CD4-positive, CD25-positive, alpha-beta regulatory T cell (primary cell): ENCODE measurements at regions not wholly inside any gene's neighbourhood (a gene's known extent, or its start where the extent isn't known, plus 50 kb on each side); places are given as distances from the start of the nearest gene placed in this dataset.
"Not testable (repeated sequence)": the region's sequence is repeated elsewhere in the genome, so short reads cannot be mapped to it uniquely, and the experiment has no call there.

Experiments
- ATAC-seq, 2 donors: fragments of 150-1000 bp; cut with Tn5 transposase; one replicate each; pipeline ENCODE4 v1.10.0; 2021; ENCODE audit warnings: low read depth in 2 of 2, moderate number of reproducible peaks in 2 of 2, moderate library complexity in 1 of 2
- DNase-seq, 3 donors: peaks; one replicate each; pipeline versions ENCODE4 v3.0.0 to v3.0.0-alpha.2; 2012 to 2022; ENCODE audit warnings: mixed read lengths in 1 of 3
- H3K27ac ChIP-seq: one replicate; pipeline ENCODE4 v1.7.0; 2013; ENCODE audit warnings: mild to moderate bottlenecking, low read length; ENCODE audit not compliant: insufficient read depth, poor library complexity, severe bottlenecking
- H3K27me3 ChIP-seq: one replicate; pipeline ENCODE4 v1.7.0; 2013; ENCODE audit warnings: low read length; ENCODE audit not compliant: control insufficient read depth, insufficient read depth
- H3K36me3 ChIP-seq: one replicate; pipeline ENCODE4 v1.7.0; 2013; ENCODE audit warnings: mild to moderate bottlenecking, low read length, moderate library complexity; ENCODE audit not compliant: control insufficient read depth, insufficient read depth
- H3K4me1 ChIP-seq: 2 replicates; pipeline ENCODE4 v1.7.0; 2013; ENCODE audit warnings: mild to moderate bottlenecking, low read length; ENCODE audit not compliant: insufficient read depth, control insufficient read depth, poor library complexity, severe bottlenecking
- H3K4me3 ChIP-seq: one replicate; pipeline ENCODE4 v1.7.0; 2013; ENCODE audit warnings: low read depth, mild to moderate bottlenecking, low read length, moderate library complexity
- H3K9me3 ChIP-seq, 2 experiments: 1 replicate in 1 of 2; 2 replicates in 1 of 2; pipeline ENCODE4 v1.7.0; 2013; ENCODE audit warnings: low read length in 2 of 2, mild to moderate bottlenecking in 1 of 2, moderate library complexity in 1 of 2; ENCODE audit not compliant: control insufficient read depth in 2 of 2
- H3K27ac Mint-ChIP-seq, 3 donors: one replicate each; pipeline ENCODE4 v1.8.0; 2020 to 2022; ENCODE audit warnings: mild to moderate bottlenecking in 3 of 3, mixed read lengths in 3 of 3, moderate library complexity in 2 of 3
- H3K27me3 Mint-ChIP-seq: one replicate; pipeline ENCODE4 v1.8.0; 2022; ENCODE audit warnings: mild to moderate bottlenecking, mixed read lengths
- H3K36me3 Mint-ChIP-seq: one replicate; pipeline ENCODE4 v1.8.0; 2020; ENCODE audit warnings: mixed read lengths
- H3K4me1 Mint-ChIP-seq, 4 donors: one replicate each; pipeline ENCODE4 v1.8.0; 2020 to 2022; ENCODE audit warnings: mixed read lengths in 4 of 4, mild to moderate bottlenecking in 1 of 4
- H3K4me3 Mint-ChIP-seq, 4 donors: one replicate each; pipeline ENCODE4 v1.8.0; 2020 to 2022; ENCODE audit warnings: mild to moderate bottlenecking in 4 of 4, mixed read lengths in 4 of 4, moderate library complexity in 3 of 4
- H3K9me3 Mint-ChIP-seq, 7 donors: one replicate each; pipeline ENCODE4 v1.8.0; 2020 to 2022; ENCODE audit warnings: mixed read lengths in 7 of 7, mild to moderate bottlenecking in 3 of 7, moderate library complexity in 2 of 7

GRCh38 chr4:38328989-38329729 lies 334.8 kb upstream of the KLF3 start:
- peaks cover 0 to 62% (median 22%) of the 10 kb centered on the region in 4 donors for H3K4me1 Mint-ChIP-seq
- Histone ChIP-seq H3K4me1 (peaks cover 16% of the 10 kb centered on the region), H3K4me3 (no peak overlapping the region), H3K9me3 (peaks cover 0 to 3% of the 10 kb centered on the region in 2 experiments), H3K36me3 (no peaks in the 10 kb centered on the region), H3K27me3 (no peaks in the 10 kb centered on the region), H3K27ac (no peak overlapping the region)
- H3K27ac Mint-ChIP-seq: peak overlapping the region; percentile 83 to 92 (median 87)
- peak overlapping the region in 3 of 4 donors; percentile 15 to 46 (median 31) for H3K4me3 Mint-ChIP-seq
- no peaks in the 10 kb centered on the region for H3K36me3 Mint-ChIP-seq
- ATAC-seq: peak; percentile 68 to 77
- peaks cover 0 to 2% (median 0%) of the 10 kb centered on the region in 7 donors for H3K9me3 Mint-ChIP-seq
- DNase-seq: peak in 2 of 3 donors; percentile 41 to 57
- H3K27me3 Mint-ChIP-seq: peaks cover 5% of the 10 kb centered on the region

GRCh38 chr4:38330321-38330720 lies 333.7 kb upstream of the KLF3 start:
- H3K4me3 ChIP-seq: no peak overlapping the region
- peaks cover 0 to 3% of the 10 kb centered on the region in 2 experiments for H3K9me3 ChIP-seq
- no peak for ATAC-seq
- DNase-seq: no peak
- H3K36me3 Mint-ChIP-seq: no peaks in the 10 kb centered on the region
- H3K27me3 Mint-ChIP-seq: peaks cover 9% of the 10 kb centered on the region
- no peaks in the 10 kb centered on the region for H3K27me3 ChIP-seq
- no peak overlapping the region for H3K27ac ChIP-seq
- peak overlapping the region in 1 of 3 donors; percentile 32 for H3K27ac Mint-ChIP-seq
- no peaks in the 10 kb centered on the region for H3K36me3 ChIP-seq
- H3K4me1 Mint-ChIP-seq: peaks cover 6 to 71% (median 32%) of the 10 kb centered on the region in 4 donors
- peaks cover 18% of the 10 kb centered on the region for H3K4me1 ChIP-seq
- no peak overlapping the region for H3K4me3 Mint-ChIP-seq
- H3K9me3 Mint-ChIP-seq: peaks cover 0 to 4% (median 0%) of the 10 kb centered on the region in 7 donors

GRCh38 chr4:38330936-38331335 lies 333.1 kb upstream of the KLF3 start:
- H3K27ac Mint-ChIP-seq: no peak overlapping the region
- H3K9me3 ChIP-seq: peaks cover 0 to 3% of the 10 kb centered on the region in 2 experiments
- ATAC-seq: no peak

GRCh38 chr4:38332699-38333098 lies 331.3 kb upstream of the KLF3 start:
- no peaks in the 10 kb centered on the region for H3K36me3 Mint-ChIP-seq
- H3K27me3 Mint-ChIP-seq: peaks cover 21% of the 10 kb centered on the region
- Histone ChIP-seq H3K36me3 (no peaks in the 10 kb centered on the region), H3K4me1 (peaks cover 18% of the 10 kb centered on the region), H3K4me3 (no peak overlapping the region), H3K27ac (no peak overlapping the region), H3K27me3 (no peaks in the 10 kb centered on the region), H3K9me3 (peaks cover 2% of the 10 kb centered on the region in 2 experiments)
- H3K27ac Mint-ChIP-seq: no peak overlapping the region
- ATAC-seq (no peak), DNase-seq (no peak)
- peaks cover 0 to 5% (median 2%) of the 10 kb centered on the region in 7 donors for H3K9me3 Mint-ChIP-seq
- H3K4me3 Mint-ChIP-seq: no peak overlapping the region
- peaks cover 8 to 53% (median 26%) of the 10 kb centered on the region in 4 donors for H3K4me1 Mint-ChIP-seq

More at GRCh38 chr4:38330936-38331335, 333.1 kb upstream of the KLF3 start:
- Mint-ChIP-seq H3K4me3 (no peak overlapping the region), H3K9me3 (peaks cover 0 to 2% (median 0%) of the 10 kb centered on the region in 7 donors), H3K4me1 (peaks cover 8 to 70% (median 32%) of the 10 kb centered on the region in 4 donors), H3K27me3 (peaks cover 10% of the 10 kb centered on the region), H3K36me3 (no peaks in the 10 kb centered on the region)
- H3K4me1 ChIP-seq: peaks cover 20% of the 10 kb centered on the region
- DNase-seq: no peak
- H3K27ac ChIP-seq: no peak overlapping the region
- H3K4me3 ChIP-seq: no peak overlapping the region
- H3K36me3 ChIP-seq: no peaks in the 10 kb centered on the region
- no peaks in the 10 kb centered on the region for H3K27me3 ChIP-seq

- H3K27ac Mint-ChIP-seq: no peak overlapping the region
Observed at GRCh38 chr4:38333219-38333618, 330.8 kb upstream of the KLF3 start.

GRCh38 chr4:38334791-38335190 lies 329.2 kb upstream of the KLF3 start:
- peaks cover 8 to 33% (median 16%) of the 10 kb centered on the region in 4 donors for H3K4me1 Mint-ChIP-seq
- no peak overlapping the region for H3K4me3 ChIP-seq
- H3K9me3 Mint-ChIP-seq: peaks cover 3 to 22% (median 13%) of the 10 kb centered on the region in 7 donors
- H3K27ac ChIP-seq: no peak overlapping the region
- peaks cover 12 to 15% of the 10 kb centered on the region in 2 experiments for H3K9me3 ChIP-seq
- no peaks in the 10 kb centered on the region for H3K36me3 ChIP-seq
- H3K36me3 Mint-ChIP-seq: peaks cover 4% of the 10 kb centered on the region
- no peak overlapping the region for H3K27ac Mint-ChIP-seq
- peaks cover 27% of the 10 kb centered on the region for H3K27me3 Mint-ChIP-seq
- DNase-seq (no peak), ATAC-seq (no peak)
- H3K4me1 ChIP-seq: peaks cover 4% of the 10 kb centered on the region
- no peaks in the 10 kb centered on the region for H3K27me3 ChIP-seq
- no peak overlapping the region for H3K4me3 Mint-ChIP-seq

More at GRCh38 chr4:38333219-38333618, 330.8 kb upstream of the KLF3 start:
- no peak for ATAC-seq
- Histone ChIP-seq H3K4me1 (peaks cover 13% of the 10 kb centered on the region), H3K4me3 (no peak overlapping the region), H3K9me3 (peaks cover 7% of the 10 kb centered on the region in 2 experiments), H3K27ac (no peak overlapping the region), H3K27me3 (no peaks in the 10 kb centered on the region), H3K36me3 (no peaks in the 10 kb centered on the region)
- Mint-ChIP-seq H3K27me3 (peaks cover 26% of the 10 kb centered on the region), H3K4me3 (no peak overlapping the region), H3K36me3 (no peaks in the 10 kb centered on the region), H3K4me1 (peaks cover 8 to 48% (median 24%) of the 10 kb centered on the region in 4 donors), H3K9me3 (peaks cover 0 to 8% (median 5%) of the 10 kb centered on the region in 7 donors)
- DNase-seq: no peak

- not testable (repeated sequence) for H3K27ac ChIP-seq, H3K36me3 Mint-ChIP-seq, H3K4me3 ChIP-seq, ATAC-seq, H3K36me3 ChIP-seq, H3K27me3 ChIP-seq, DNase-seq, H3K27ac Mint-ChIP-seq, H3K4me1 ChIP-seq, H3K4me3 Mint-ChIP-seq
- peaks cover 4 to 25% (median 13%) of the 10 kb centered on the region in 7 donors for H3K9me3 Mint-ChIP-seq
- peaks cover 12 to 15% of the 10 kb centered on the region in 2 experiments for H3K9me3 ChIP-seq
- peaks cover 8 to 19% (median 15%) of the 10 kb centered on the region in 4 donors for H3K4me1 Mint-ChIP-seq
- peaks cover 29% of the 10 kb centered on the region for H3K27me3 Mint-ChIP-seq
Observed at GRCh38 chr4:38338939-38339338, 325.1 kb upstream of the KLF3 start.
